Inflammatory macrophage treated with lipopolysaccharide for 1 hour (primary cell): ENCODE measurements at regions not wholly inside any gene's neighbourhood (a gene's known extent, or its start where the extent isn't known, plus 50 kb on each side); places are given as distances from the start of the nearest gene placed in this dataset.

Source experiments
- DNase-seq, 2 donors: peaks; one replicate each; pipeline ENCODE4 v3.0.0-alpha.2; 2020 to 2022

- no peak for DNase-seq
These were observed 53.3 kb upstream of the TOP3B start for GRCh38 chr22:22035771-22036314.

- no peak for DNase-seq
These were observed 52.6 kb upstream of the TOP3B start for GRCh38 chr22:22035203-22035602.

GRCh38 chr22:22034469-22035132 lies 52.0 kb upstream of the TOP3B start:
- no peak for DNase-seq

GRCh38 chr22:22033803-22034468 lies 51.3 kb upstream of the TOP3B start:
- DNase-seq, result no peak

- DNase-seq, result no peak
These were observed 50.6 kb upstream of the TOP3B start for GRCh38 chr22:22032906-22033802.

- no peak for DNase-seq
These were observed 49.7 kb upstream of the TOP3B start for GRCh38 chr22:22032099-22032905.
